ENCODE measurements at regions not wholly inside any gene's neighbourhood (a gene's known extent, or its start where the extent isn't known, plus 50 kb on each side); places are given as distances from the start of the nearest gene placed in this dataset.

GRCh38 chr6:135581211-135581610 is 83.7 kb upstream of the AHI1 start:
- TF ChIP-seq CTCF (tag by site-specific recombination; IDR thresholded peaks at IDR 0.05) (no peak), REST (tag by site-specific recombination; IDR thresholded peaks at IDR 0.05) (no peak)

All from HEK293 (cell line).